ENCODE measurements at regions not wholly inside any gene's neighbourhood (a gene's known extent, or its start where the extent isn't known, plus 50 kb on each side); places are given as distances from the start of the nearest gene placed in this dataset.

- no peak for DNase-seq
These were observed 148.2 kb downstream of the ERMARD start for GRCh38 chr6:169899481-169900145.

- DNase-seq = no peak
These were observed 147.5 kb downstream of the ERMARD start for GRCh38 chr6:169898788-169899480.

GRCh38 chr6:169897601-169898358 lies 146.4 kb downstream of the ERMARD start:
- no peak for DNase-seq

GRCh38 chr6:169896826-169897456 lies 145.5 kb downstream of the ERMARD start:
- no peak for DNase-seq

- no peak for DNase-seq
These were observed 144.7 kb downstream of the ERMARD start for GRCh38 chr6:169895926-169896761.

- DNase-seq = no peak
These were observed 143.8 kb downstream of the ERMARD start for GRCh38 chr6:169895000-169895759.

- DNase-seq = no peak
These were observed 143.0 kb downstream of the ERMARD start for GRCh38 chr6:169894377-169894960.

GRCh38 chr6:169893624-169894023 lies 142.2 kb downstream of the ERMARD start:
- DNase-seq = no peak

GRCh38 chr6:169891846-169892245 lies 140.4 kb downstream of the ERMARD start:
- no peak for DNase-seq

- no peak for DNase-seq
These were observed 140.0 kb downstream of the ERMARD start for GRCh38 chr6:169891421-169891820.

- no peak for DNase-seq
These were observed 139.5 kb downstream of the ERMARD start for GRCh38 chr6:169890901-169891300.

GRCh38 chr6:169890049-169890448 lies 138.6 kb downstream of the ERMARD start:
- no peak for DNase-seq

- DNase-seq = no peak
These were observed 136.2 kb downstream of the ERMARD start for GRCh38 chr6:169887529-169888140.

GRCh38 chr6:169886631-169887227 lies 135.3 kb downstream of the ERMARD start:
- DNase-seq = no peak

- no peak for DNase-seq
These were observed 134.4 kb downstream of the ERMARD start for GRCh38 chr6:169885831-169886230.

GRCh38 chr6:169885131-169885530 lies 133.7 kb downstream of the ERMARD start:
- no peak for DNase-seq

GRCh38 chr6:169884158-169884557 lies 132.7 kb downstream of the ERMARD start:
- no peak for DNase-seq

GRCh38 chr6:169883316-169883715 lies 131.9 kb downstream of the ERMARD start:
- no peak for DNase-seq

- no peak for DNase-seq
These were observed 130.6 kb downstream of the ERMARD start for GRCh38 chr6:169881976-169882375.

- no peak for DNase-seq
These were observed 130.0 kb downstream of the ERMARD start for GRCh38 chr6:169881398-169881797.

Measured in GDM1 (cell line).